ENCODE measurements at regions not wholly inside any gene's neighbourhood (a gene's known extent, or its start where the extent isn't known, plus 50 kb on each side); places are given as distances from the start of the nearest gene placed in this dataset.

GRCh38 chr1:193919827-193920226 is 733.4 kb upstream of the B3GALT2 start:
- no peak for TF ChIP-seq RCOR1 (conservative IDR thresholded peaks at IDR 0.05; ENCODE audit: low read depth, low read length)
- no peak for TF ChIP-seq REST (IDR thresholded peaks at IDR 0.05; ENCODE audit: low read depth, low read length)
- no peak for TF ChIP-seq ESRRA (IDR thresholded peaks at IDR 0.05; ENCODE audit: low read length)
- no peak for TF ChIP-seq MAX (IDR thresholded peaks at IDR 0.05; ENCODE audit: low read depth, low read length)
- no peak for TF ChIP-seq CTCF (IDR thresholded peaks at IDR 0.05 in 2 of 3, conservative IDR thresholded peaks at IDR 0.05 in 1 of 3; ENCODE audit: control insufficient read depth in 2 of 3, extremely low read depth in 1 of 3, insufficient read depth in 1 of 3, low read depth in 3 of 3, low read length in 3 of 3)
- no peak for TF ChIP-seq NFXL1 (IDR thresholded peaks at IDR 0.05; ENCODE audit: borderline replicate concordance)
- no peak for TF ChIP-seq KAT2A (conservative IDR thresholded peaks at IDR 0.05; ENCODE audit: control insufficient read depth, low read depth, low read length)
- TF ChIP-seq POLR2A (IDR thresholded peaks at IDR 0.05; ENCODE audit: low read depth, low read length) = no peak
- TF ChIP-seq ZBTB4 (CRISPR knock-in tag; IDR thresholded peaks at IDR 0.05) = no peak
- TF ChIP-seq ZBTB33 (IDR thresholded peaks at IDR 0.05) = no peak
- no peak for TF ChIP-seq CHD4 (IDR thresholded peaks at IDR 0.05)
- no peak for TF ChIP-seq RB1 (IDR thresholded peaks at IDR 0.05; ENCODE audit: borderline replicate concordance)
- no peak for TF ChIP-seq TCF3 (IDR thresholded peaks at IDR 0.05; ENCODE audit: borderline replicate concordance, insufficient read depth, low read depth, low read length)
- no peak for TF ChIP-seq SIN3A (IDR thresholded peaks at IDR 0.05; ENCODE audit: low read depth, low read length)
